Gastrocnemius medialis (tissue), 4 donors: ENCODE measurements at regions not wholly inside any gene's neighbourhood (a gene's known extent, or its start where the extent isn't known, plus 50 kb on each side); places are given as distances from the start of the nearest gene placed in this dataset.

Experiments used
- ATAC-seq, 2 donors: fragments of 150-250 bp; one replicate each; pipeline ENCODE4 v1.9.1; 2016
- DNase-seq, 2 donors: peaks; one replicate each; pipeline ENCODE4 v3.0.0-alpha.2; 2019
- H3K27ac ChIP-seq, 4 donors: fragments of 200-600 bp; sonication (generic); 1 replicate in 1 of 4; 2 replicates in 3 of 4; pipeline ENCODE4 v1.5.1; 2016 to 2018; ENCODE audit warnings: mild to moderate bottlenecking in 2 of 4, moderate library complexity in 1 of 4
- H3K27me3 ChIP-seq, 3 donors: fragments of 200-600 bp; sonication (generic) in 2 of 3; 1 replicate in 1 of 3; 2 replicates in 2 of 3; pipeline versions ENCODE4 v1.5.1 to v1.6.0; 2016 to 2019; ENCODE audit warnings: mild to moderate bottlenecking in 1 of 3, moderate library complexity in 1 of 3
- H3K36me3 ChIP-seq, 2 donors: fragments of 200-600 bp; sonication (generic) in 1 of 2; one replicate each; pipeline ENCODE4 v1.5.1; 2017 to 2018
- H3K4me1 ChIP-seq, 2 donors: fragments of 200-600 bp; sonication (generic) in 1 of 2; one replicate each; pipeline ENCODE4 v1.5.1; 2016 to 2017; ENCODE audit warnings: mild to moderate bottlenecking in 2 of 2
- H3K4me3 ChIP-seq, 4 donors: fragments of 200-600 bp; sonication (generic) in 3 of 4; 1 replicate in 1 of 4; 2 replicates in 3 of 4; pipeline ENCODE4 v1.5.1; 2016 to 2019; ENCODE audit warnings: mild to moderate bottlenecking in 2 of 4
- H3K9me3 ChIP-seq, 3 donors: fragments of 200-600 bp; sonication (generic) in 2 of 3; 1 replicate in 1 of 3; 2 replicates in 2 of 3; pipeline ENCODE4 v1.5.1; 2016 to 2019
- CTCF ChIP-seq, 5 experiments: fragments of 450-650 bp in 3 of 5; fragments of 200-600 bp in 2 of 5; sonication (generic) in 2 of 5; IDR thresholded peaks in 4 of 5; conservative IDR thresholded peaks in 1 of 5; 1 replicate in 4 of 5; 2 replicates in 1 of 5; pipeline ENCODE4 v1.5.1; 2016 to 2019; ENCODE audit warnings: antibody characterized with exemption in 5 of 5, mild to moderate bottlenecking in 3 of 5, moderate library complexity in 3 of 5
- POLR2A ChIP-seq, 2 donors: fragments of 450-650 bp; IDR thresholded peaks; one replicate each; pipeline ENCODE4 v1.6.1; 2017; ENCODE audit warnings: antibody characterized with exemption in 2 of 2, mild to moderate bottlenecking in 2 of 2, moderate library complexity in 2 of 2
- in situ Hi-C, 4 donors: fragments of 200-750 bp; cut with MboI; loops; one replicate each; pipeline versions ENCODE4 v1.15.0 to v1.8.0; 2017; ENCODE audit warnings: low sequenced_read_pairs in 4 of 4
- intact Hi-C: fragments of 100-400 bp; cut with DNase I; formaldehyde crosslinking; loops from one replicate; pipeline ENCODE4 v1.15.1; 2023; ENCODE audit warnings: low total_unique reads

GRCh38 chr4:23366557-23366906 lies 523.3 kb downstream of the PPARGC1A start:
- no peak for DNase-seq
- Histone ChIP-seq H3K9me3 (no peaks in the 10 kb centered on the region), H3K27me3 (no peaks in the 10 kb centered on the region), H3K27ac (peak overlapping the region in 2 of 4 donors; percentile 53 to 60), H3K36me3 (no peaks in the 10 kb centered on the region), H3K4me3 (no peak overlapping the region), H3K4me1 (peaks cover 30 to 33% of the 10 kb centered on the region in 2 donors)
- in situ Hi-C loops (loop anchor here (10.0 to 25.0 kb wide), 4 partner anchors 218 to 1046 kb away; no protein-coding TSS in a partner anchor), intact Hi-C loops (loop anchor here (5.0 to 10.0 kb wide), 3 partner anchors 218 to 351 kb away; no protein-coding TSS in a partner anchor)
- no peak for ATAC-seq
- TF ChIP-seq POLR2A (IDR thresholded peaks at IDR 0.05) (no peak), CTCF (IDR thresholded peaks at IDR 0.05 in 4 of 5, conservative IDR thresholded peaks at IDR 0.05 in 1 of 5) (no peak)

- H3K27me3 ChIP-seq, result no peaks in the 10 kb centered on the region
- intact Hi-C loops (loop anchor here (5.0 to 10.0 kb wide), 3 partner anchors 219 to 351 kb away; no protein-coding TSS in a partner anchor), in situ Hi-C loops (loop anchor here (10.0 to 25.0 kb wide), 4 partner anchors 219 to 1046 kb away; no protein-coding TSS in a partner anchor)
- H3K4me3 ChIP-seq, result no peak overlapping the region
- DNase-seq (no peak), ATAC-seq (no peak)
- peaks cover 30 to 33% of the 10 kb centered on the region in 2 donors for H3K4me1 ChIP-seq
- H3K9me3 ChIP-seq, result no peaks in the 10 kb centered on the region
- H3K36me3 ChIP-seq, result no peaks in the 10 kb centered on the region
- peak overlapping the region in 2 of 4 donors; percentile 53 to 60 for H3K27ac ChIP-seq
- TF ChIP-seq POLR2A (IDR thresholded peaks at IDR 0.05) (no peak), CTCF (IDR thresholded peaks at IDR 0.05 in 4 of 5, conservative IDR thresholded peaks at IDR 0.05 in 1 of 5) (no peak)
These were observed 523.8 kb downstream of the PPARGC1A start for GRCh38 chr4:23365871-23366556.

- TF ChIP-seq CTCF (IDR thresholded peaks at IDR 0.05 in 4 of 5, conservative IDR thresholded peaks at IDR 0.05 in 1 of 5), result no peak
- TF ChIP-seq POLR2A (IDR thresholded peaks at IDR 0.05), result no peak
- Histone ChIP-seq H3K4me1 (peaks cover 28 to 29% of the 10 kb centered on the region in 2 donors), H3K36me3 (no peaks in the 10 kb centered on the region), H3K27me3 (no peaks in the 10 kb centered on the region), H3K4me3 (no peak overlapping the region), H3K9me3 (no peaks in the 10 kb centered on the region), H3K27ac (peak overlapping the region in 3 of 4 donors; percentile 8 to 60 (median 53))
- ATAC-seq (no peak), DNase-seq (no peak)
- in situ Hi-C loops (loop anchor here (10.0 to 25.0 kb wide), 4 partner anchors 220 to 1047 kb away; no protein-coding TSS in a partner anchor), intact Hi-C loops (loop anchor here (5.0 to 10.0 kb wide), 3 partner anchors 220 to 352 kb away; no protein-coding TSS in a partner anchor)
These were observed 524.8 kb downstream of the PPARGC1A start for GRCh38 chr4:23365086-23365485.

GRCh38 chr4:23364167-23364566 lies 525.7 kb downstream of the PPARGC1A start:
- in situ Hi-C loops, result loop anchor here (10.0 to 25.0 kb wide), 4 partner anchors 221 to 1048 kb away; no protein-coding TSS in a partner anchor
- H3K4me3 ChIP-seq, result no peak overlapping the region
- DNase-seq (no peak), ATAC-seq (no peak)
- H3K27me3 ChIP-seq, result no peaks in the 10 kb centered on the region
- H3K27ac ChIP-seq, result no peak overlapping the region
- H3K9me3 ChIP-seq, result no peaks in the 10 kb centered on the region
- TF ChIP-seq CTCF (IDR thresholded peaks at IDR 0.05 in 4 of 5, conservative IDR thresholded peaks at IDR 0.05 in 1 of 5) (no peak), POLR2A (IDR thresholded peaks at IDR 0.05) (no peak)
- no peaks in the 10 kb centered on the region for H3K36me3 ChIP-seq
- intact Hi-C loops, result loop anchor here (10.0 kb wide), 2 partner anchors 221 to 251 kb away; no protein-coding TSS in a partner anchor
- H3K4me1 ChIP-seq, result peaks cover 19 to 20% of the 10 kb centered on the region in 2 donors
